CD4-positive, alpha-beta T cell (primary cell): ENCODE measurements at regions not wholly inside any gene's neighbourhood (a gene's known extent, or its start where the extent isn't known, plus 50 kb on each side); places are given as distances from the start of the nearest gene placed in this dataset.

Experiments used
- ATAC-seq: fragments of 200-7000 bp; cut with Tn5 transposase; one replicate; pipeline ENCODE4 v1.10.0; 2022; ENCODE audit warnings: mild to moderate bottlenecking; ENCODE audit not compliant: poor library complexity
- CTCF ChIA-PET: fragments of 350-600 bp; sonication (Branson Sonifier 250); formaldehyde crosslinking; loops from one replicate; lab custom pipeline; 2021; ENCODE audit warnings: antibody characterized with exemption, inconsistent platforms; lab: Charles Lee
- POLR2A ChIA-PET: fragments of 350-600 bp; sonication (Branson Sonifier 250); formaldehyde crosslinking; loops from one replicate; lab custom pipeline; 2021; ENCODE audit warnings: antibody characterized with exemption, inconsistent platforms; lab: Charles Lee
- DNase-seq, 14 experiments: peaks; one replicate each; pipeline ENCODE4 v3.0.0-alpha.2; 2013 to 2020; ENCODE audit warnings: mixed read lengths in 2 of 14
- H3K27ac ChIP-seq, 2 donors: one replicate each; pipeline versions ENCODE4 v1.5.1 to v1.7.0; 2013; ENCODE audit warnings: low read length in 2 of 2, low read depth in 1 of 2, mild to moderate bottlenecking in 1 of 2
- H3K27me3 ChIP-seq, 2 experiments: 1 replicate in 1 of 2; 2 replicates in 1 of 2; pipeline versions ENCODE4 v1.6.1 to v1.7.0; 2013; ENCODE audit warnings: low read length in 2 of 2, control low read depth in 1 of 2, mild to moderate bottlenecking in 1 of 2, moderate library complexity in 1 of 2; ENCODE audit not compliant: insufficient read depth in 2 of 2, control insufficient read depth in 1 of 2
- H3K36me3 ChIP-seq: one replicate; pipeline ENCODE4 v1.6.1; 2013; ENCODE audit warnings: low read length, control low read depth; ENCODE audit not compliant: insufficient read depth
- H3K4me1 ChIP-seq: one replicate; pipeline ENCODE4 v1.6.1; 2013; ENCODE audit warnings: low read length, control low read depth; ENCODE audit not compliant: insufficient read depth
- H3K4me3 ChIP-seq: one replicate; pipeline ENCODE4 v1.5.1; 2013; ENCODE audit warnings: mild to moderate bottlenecking, low read length, moderate library complexity
- H3K9me3 ChIP-seq, 2 experiments: 1 replicate in 1 of 2; 2 replicates in 1 of 2; pipeline versions ENCODE4 v1.6.1 to v1.7.0; 2013; ENCODE audit warnings: low read length in 2 of 2, mild to moderate bottlenecking in 2 of 2, control low read depth in 1 of 2, moderate library complexity in 1 of 2; ENCODE audit not compliant: control insufficient read depth in 1 of 2, insufficient read depth in 1 of 2
- H3K27ac Mint-ChIP-seq: one replicate; pipeline ENCODE4 v1.8.0; 2020; ENCODE audit warnings: mixed read lengths
- H3K27me3 Mint-ChIP-seq: one replicate; pipeline ENCODE4 v1.8.0; 2021; ENCODE audit warnings: mixed read lengths
- H3K36me3 Mint-ChIP-seq: one replicate; pipeline ENCODE4 v1.8.0; 2021; ENCODE audit warnings: low read depth, mixed read lengths
- H3K4me1 Mint-ChIP-seq: one replicate; pipeline ENCODE4 v1.8.0; 2021; ENCODE audit warnings: low read depth, mixed read lengths
- H3K4me3 Mint-ChIP-seq: one replicate; pipeline ENCODE4 v1.8.0; 2020; ENCODE audit warnings: mild to moderate bottlenecking, mixed read lengths
- H3K9me3 Mint-ChIP-seq: one replicate; pipeline ENCODE4 v1.8.0; 2020; ENCODE audit warnings: mixed read lengths
- CTCF ChIP-seq: fragments of 200-600 bp; IDR thresholded peaks from one replicate; pipeline ENCODE4 v1.8.0; 2022; ENCODE audit warnings: antibody characterized with exemption, mild to moderate bottlenecking
- intact Hi-C, 2 experiments: fragments of 100-400 bp; cut with DNase I in 1 of 2; cut with micrococcal nuclease in 1 of 2; formaldehyde crosslinking; loops; one replicate each; pipeline versions ENCODE4 v1.15.1 to v1.9.0; 2023 to 2025; cut with DNase I, micrococcal nuclease

- ATAC-seq, result no peak
- Mint-ChIP-seq H3K4me1 (no peaks in the 10 kb centered on the region), H3K4me3 (no peak overlapping the region), H3K36me3 (no peaks in the 10 kb centered on the region), H3K9me3 (no peaks in the 10 kb centered on the region), H3K27ac (no peak overlapping the region), H3K27me3 (peaks cover 12% of the 10 kb centered on the region)
- CTCF ChIA-PET, result no interaction called here
- POLR2A ChIA-PET, result no interaction called here
- Histone ChIP-seq H3K36me3 (no peaks in the 10 kb centered on the region), H3K27me3 (peaks cover 0 to 4% of the 10 kb centered on the region in 2 experiments), H3K27ac (no peak overlapping the region), H3K4me1 (no peaks in the 10 kb centered on the region), H3K4me3 (no peak overlapping the region), H3K9me3 (no peaks in the 10 kb centered on the region)
- intact Hi-C loops, result no loop called here
- TF ChIP-seq CTCF, result no peak
- no peak for DNase-seq
Measured at GRCh38 chr18:49677762-49678413, 116.0 kb downstream of the LIPG start.

- H3K27me3 ChIP-seq, result peaks cover 0 to 4% of the 10 kb centered on the region in 2 experiments
- intact Hi-C loops, result no loop called here
- Mint-ChIP-seq H3K27ac (no peak overlapping the region), H3K9me3 (no peaks in the 10 kb centered on the region), H3K4me1 (no peaks in the 10 kb centered on the region), H3K36me3 (no peaks in the 10 kb centered on the region), H3K4me3 (no peak overlapping the region), H3K27me3 (peaks cover 18% of the 10 kb centered on the region)
- no peaks in the 10 kb centered on the region for H3K36me3 ChIP-seq
- no peak for ATAC-seq
- no peak for DNase-seq
- POLR2A ChIA-PET, result no interaction called here
- no peak overlapping the region for H3K4me3 ChIP-seq
- no peaks in the 10 kb centered on the region for H3K4me1 ChIP-seq
- no peaks in the 10 kb centered on the region for H3K9me3 ChIP-seq
- no peak for TF ChIP-seq CTCF
- CTCF ChIA-PET, result no interaction called here
- H3K27ac ChIP-seq, result no peak overlapping the region
Measured at GRCh38 chr18:49677081-49677480, 115.2 kb downstream of the LIPG start.

- H3K9me3 Mint-ChIP-seq, result no peaks in the 10 kb centered on the region
- no peaks in the 10 kb centered on the region for H3K9me3 ChIP-seq
- no peak overlapping the region for H3K4me3 Mint-ChIP-seq
- no peaks in the 10 kb centered on the region for H3K36me3 ChIP-seq
- DNase-seq (no peak), ATAC-seq (no peak)
- H3K36me3 Mint-ChIP-seq, result no peaks in the 10 kb centered on the region
- no peaks in the 10 kb centered on the region for H3K4me1 ChIP-seq
- POLR2A ChIA-PET, result no interaction called here
- no peak overlapping the region for H3K4me3 ChIP-seq
- H3K27ac ChIP-seq, result no peak overlapping the region
- H3K27me3 Mint-ChIP-seq, result peaks cover 40% of the 10 kb centered on the region
- intact Hi-C loops, result no loop called here
- H3K4me1 Mint-ChIP-seq, result no peaks in the 10 kb centered on the region
- no peak for TF ChIP-seq CTCF
- CTCF ChIA-PET, result interaction anchor here (1.0 kb wide), 1 partner anchor 162 kb away, joined by 3 read pairs; no protein-coding TSS in a partner anchor
- peaks cover 0 to 4% of the 10 kb centered on the region in 2 experiments for H3K27me3 ChIP-seq
- no peak overlapping the region for H3K27ac Mint-ChIP-seq
Measured at GRCh38 chr18:49673281-49673680, 111.4 kb downstream of the LIPG start.
